ENCODE measurements at regions not wholly inside any gene's neighbourhood (a gene's known extent, or its start where the extent isn't known, plus 50 kb on each side); places are given as distances from the start of the nearest gene placed in this dataset.
A peak's percentile ranks its signal among the peaks of the same experiment; 100 is the strongest.

GRCh38 chr6:166720856-166721255 lies 93.8 kb upstream of the RPS6KA2 start:
- ATAC-seq (no peak), DNase-seq (ENCODE audit: low spot score in 2 of 2) (no peak)
- Mint-ChIP-seq H3K4me1 (no peaks in the 10 kb centered on the region), H3K36me3 (no peaks in the 10 kb centered on the region), H3K27ac (no peak overlapping the region), H3K4me3 (no peak overlapping the region), H3K9me3 (no peaks in the 10 kb centered on the region)

- H3K36me3 Mint-ChIP-seq, result no peaks in the 10 kb centered on the region
- no peaks in the 10 kb centered on the region for H3K4me1 Mint-ChIP-seq
- no peak overlapping the region for H3K27ac Mint-ChIP-seq
- ATAC-seq (no peak), DNase-seq (ENCODE audit: low spot score in 2 of 2) (no peak)
- H3K9me3 Mint-ChIP-seq, result no peaks in the 10 kb centered on the region
- no peak overlapping the region for H3K4me3 Mint-ChIP-seq
Measured at GRCh38 chr6:166719019-166719418, 92.0 kb upstream of the RPS6KA2 start.

GRCh38 chr6:166718516-166718915 lies 91.5 kb upstream of the RPS6KA2 start:
- Mint-ChIP-seq H3K27ac (no peak overlapping the region), H3K4me3 (no peak overlapping the region), H3K9me3 (no peaks in the 10 kb centered on the region), H3K36me3 (no peaks in the 10 kb centered on the region), H3K4me1 (no peaks in the 10 kb centered on the region)
- ATAC-seq (no peak), DNase-seq (ENCODE audit: low spot score in 2 of 2) (no peak)

- no peak overlapping the region for H3K4me3 Mint-ChIP-seq
- ATAC-seq, result no peak
- no peaks in the 10 kb centered on the region for H3K4me1 Mint-ChIP-seq
- no peaks in the 10 kb centered on the region for H3K36me3 Mint-ChIP-seq
- DNase-seq (ENCODE audit: low spot score in 2 of 2), result no peak
- no peaks in the 10 kb centered on the region for H3K9me3 Mint-ChIP-seq
- no peak overlapping the region for H3K27ac Mint-ChIP-seq
Measured at GRCh38 chr6:166716910-166717617, 90.0 kb upstream of the RPS6KA2 start.

GRCh38 chr6:166715992-166716391 lies 88.9 kb upstream of the RPS6KA2 start:
- H3K27ac Mint-ChIP-seq, result no peak overlapping the region
- H3K4me3 Mint-ChIP-seq, result no peak overlapping the region
- H3K4me1 Mint-ChIP-seq, result no peaks in the 10 kb centered on the region
- DNase-seq (ENCODE audit: low spot score in 2 of 2) (no peak), ATAC-seq (no peak)
- no peaks in the 10 kb centered on the region for H3K36me3 Mint-ChIP-seq
- H3K9me3 Mint-ChIP-seq, result peaks cover 7% of the 10 kb centered on the region

- no peak overlapping the region for H3K27ac Mint-ChIP-seq
- H3K9me3 Mint-ChIP-seq, result peaks cover 7% of the 10 kb centered on the region
- no peak for DNase-seq (ENCODE audit: low spot score in 2 of 2)
- H3K4me3 Mint-ChIP-seq, result no peak overlapping the region
- ATAC-seq, result no peak
- no peaks in the 10 kb centered on the region for H3K36me3 Mint-ChIP-seq
- no peaks in the 10 kb centered on the region for H3K4me1 Mint-ChIP-seq
Measured at GRCh38 chr6:166715065-166715464, 88.0 kb upstream of the RPS6KA2 start.

GRCh38 chr6:166714581-166714980 lies 87.5 kb upstream of the RPS6KA2 start:
- no peak overlapping the region for H3K4me3 Mint-ChIP-seq
- no peaks in the 10 kb centered on the region for H3K36me3 Mint-ChIP-seq
- ATAC-seq, result no peak

GRCh38 chr6:166714187-166714510 lies 87.1 kb upstream of the RPS6KA2 start:
- Mint-ChIP-seq H3K9me3 (peaks cover 7% of the 10 kb centered on the region), H3K36me3 (no peaks in the 10 kb centered on the region)
- DNase-seq (ENCODE audit: low spot score in 2 of 2), result no peak

More at GRCh38 chr6:166714581-166714980, 87.5 kb upstream of the RPS6KA2 start:
- no peak overlapping the region for H3K27ac Mint-ChIP-seq
- no peak for DNase-seq (ENCODE audit: low spot score in 2 of 2)
- H3K9me3 Mint-ChIP-seq, result peaks cover 7% of the 10 kb centered on the region
- no peaks in the 10 kb centered on the region for H3K4me1 Mint-ChIP-seq

GRCh38 chr6:166713434-166714186 lies 86.6 kb upstream of the RPS6KA2 start:
- Mint-ChIP-seq H3K4me3 (no peak overlapping the region), H3K9me3 (peaks cover 7% of the 10 kb centered on the region), H3K4me1 (no peaks in the 10 kb centered on the region), H3K36me3 (no peaks in the 10 kb centered on the region), H3K27ac (no peak overlapping the region)
- no peak for DNase-seq (ENCODE audit: low spot score in 2 of 2)
- ATAC-seq, result no peak

More at GRCh38 chr6:166714187-166714510, 87.1 kb upstream of the RPS6KA2 start:
- Mint-ChIP-seq H3K4me1 (no peaks in the 10 kb centered on the region), H3K27ac (no peak overlapping the region), H3K4me3 (no peak overlapping the region)
- ATAC-seq, result no peak

GRCh38 chr6:166712286-166713228 lies 85.5 kb upstream of the RPS6KA2 start:
- H3K27ac Mint-ChIP-seq, result no peak overlapping the region
- H3K9me3 Mint-ChIP-seq, result peaks cover 7% of the 10 kb centered on the region

GRCh38 chr6:166710084-166710483 lies 83.0 kb upstream of the RPS6KA2 start:
- DNase-seq (ENCODE audit: low spot score in 2 of 2) (no peak), ATAC-seq (no peak)
- Mint-ChIP-seq H3K36me3 (no peaks in the 10 kb centered on the region), H3K4me3 (no peak overlapping the region), H3K27ac (no peak overlapping the region), H3K4me1 (peaks cover 8% of the 10 kb centered on the region), H3K9me3 (peaks cover 7% of the 10 kb centered on the region)

More at GRCh38 chr6:166712286-166713228, 85.5 kb upstream of the RPS6KA2 start:
- H3K4me3 Mint-ChIP-seq, result no peak overlapping the region
- peak; percentile 31 for ATAC-seq
- DNase-seq (ENCODE audit: low spot score in 2 of 2), result no peak
- no peaks in the 10 kb centered on the region for H3K4me1 Mint-ChIP-seq
- no peaks in the 10 kb centered on the region for H3K36me3 Mint-ChIP-seq

- no peak overlapping the region for H3K4me3 Mint-ChIP-seq
- H3K36me3 Mint-ChIP-seq, result no peaks in the 10 kb centered on the region
- DNase-seq (ENCODE audit: low spot score in 2 of 2) (no peak), ATAC-seq (no peak)
- peaks cover 7% of the 10 kb centered on the region for H3K9me3 Mint-ChIP-seq
- H3K4me1 Mint-ChIP-seq, result peaks cover 8% of the 10 kb centered on the region
- no peak overlapping the region for H3K27ac Mint-ChIP-seq
Measured at GRCh38 chr6:166708460-166708859, 81.4 kb upstream of the RPS6KA2 start.

- Mint-ChIP-seq H3K36me3 (no peaks in the 10 kb centered on the region), H3K9me3 (peaks cover 7% of the 10 kb centered on the region), H3K27ac (no peak overlapping the region), H3K4me3 (no peak overlapping the region), H3K4me1 (peaks cover 8% of the 10 kb centered on the region)
- DNase-seq (ENCODE audit: low spot score in 2 of 2) (no peak), ATAC-seq (peak; percentile 65)
Measured at GRCh38 chr6:166707045-166707444, 80.0 kb upstream of the RPS6KA2 start.

GRCh38 chr6:166705069-166705468 lies 78.0 kb upstream of the RPS6KA2 start:
- Mint-ChIP-seq H3K27ac (no peak overlapping the region), H3K4me3 (no peak overlapping the region), H3K9me3 (no peaks in the 10 kb centered on the region), H3K36me3 (no peaks in the 10 kb centered on the region), H3K4me1 (peaks cover 8% of the 10 kb centered on the region)
- ATAC-seq, result no peak
- no peak for DNase-seq (ENCODE audit: low spot score in 2 of 2)

GRCh38 chr6:166704171-166704570 lies 77.1 kb upstream of the RPS6KA2 start:
- Mint-ChIP-seq H3K9me3 (no peaks in the 10 kb centered on the region), H3K4me1 (peaks cover 8% of the 10 kb centered on the region), H3K27ac (no peak overlapping the region), H3K36me3 (no peaks in the 10 kb centered on the region), H3K4me3 (no peak overlapping the region)
- ATAC-seq (no peak), DNase-seq (ENCODE audit: low spot score in 2 of 2) (no peak)

Data from stimulated activated effector memory CD8-positive, alpha-beta T cell treated with anti-CD3 and anti-CD28 coated beads, Interleukin-12 subunit alpha, Interleukin-12 subunit beta, amount 100 ng/mL, for 72 hours (primary cell).